Neural cell (in vitro differentiated cells): ENCODE measurements at regions not wholly inside any gene's neighbourhood (a gene's known extent, or its start where the extent isn't known, plus 50 kb on each side); places are given as distances from the start of the nearest gene placed in this dataset.

Experiments
- H2AFZ ChIP-seq: fragments of 200-600, 300-800 bp; sonication (generic), shearing (Covaris generic); 2 replicates; pipeline ENCODE4 v1.6.0; 2014; ENCODE audit warnings: low read depth, mild to moderate bottlenecking, antibody characterized with exemption, low read length, moderate library complexity
- H3F3A ChIP-seq: fragments of 200-600 bp; shearing (Covaris generic); 2 replicates; pipeline ENCODE4 v1.6.1; 2016; ENCODE audit warnings: mild to moderate bottlenecking, moderate library complexity, mixed read lengths, antibody characterized with exemption, low read length; ENCODE audit not compliant: insufficient read depth, poor library complexity, severe bottlenecking
- H3K27ac ChIP-seq: fragments of 200-600, 300-800 bp; sonication (generic), shearing (Covaris generic); 2 replicates; pipeline ENCODE4 v1.5.1; 2014; ENCODE audit warnings: mild to moderate bottlenecking, low read length, moderate library complexity
- H3K27me3 ChIP-seq: fragments of 300-800, 200-600 bp; sonication (generic), shearing (Covaris generic); 2 replicates; pipeline ENCODE4 v1.6.0; 2014; ENCODE audit warnings: mild to moderate bottlenecking, low read depth, low read length, moderate library complexity; ENCODE audit not compliant: insufficient read depth
- H3K36me3 ChIP-seq: fragments of 300-800, 200-600 bp; sonication (generic), shearing (Covaris generic); 2 replicates; pipeline ENCODE4 v1.5.1; 2014; ENCODE audit warnings: mild to moderate bottlenecking, antibody characterized with exemption, low read length, moderate library complexity; ENCODE audit not compliant: insufficient read depth
- H3K4me2 ChIP-seq: fragments of 300-800, 200-600 bp; sonication (generic), shearing (Covaris generic); 2 replicates; pipeline ENCODE4 v1.6.0; 2014; ENCODE audit warnings: mild to moderate bottlenecking, low read length
- H3K4me3 ChIP-seq: fragments of 300-800, 200-600 bp; sonication (generic), shearing (Covaris generic); 2 replicates; pipeline ENCODE4 v1.5.1; 2014; ENCODE audit warnings: mild to moderate bottlenecking, low read length, moderate library complexity
- H3K79me2 ChIP-seq: fragments of 200-600 bp; shearing (Covaris generic); replicated peaks from 2 replicates; pipeline ENCODE4 v1.6.0; 2014; ENCODE audit warnings: mild to moderate bottlenecking, low read length, moderate library complexity; ENCODE audit not compliant: insufficient read depth
- H3K9ac ChIP-seq: fragments of 300-800, 200-600 bp; sonication (generic), shearing (Covaris generic); 2 replicates; pipeline ENCODE4 v1.6.1; 2016; ENCODE audit warnings: mild to moderate bottlenecking, low read length, mixed read lengths
- H3K9me2 ChIP-seq: fragments of 200-600 bp; shearing (Covaris generic); 2 replicates; pipeline ENCODE4 v1.6.1; 2016; ENCODE audit warnings: mild to moderate bottlenecking, low read length, mixed read lengths; ENCODE audit not compliant: insufficient read depth
- H3K9me3 ChIP-seq: fragments of 200-600, 300-800 bp; sonication (generic), shearing (Covaris generic); 2 replicates; pipeline ENCODE4 v1.6.1; 2016; ENCODE audit warnings: mild to moderate bottlenecking, mixed run types, low read length, moderate library complexity, mixed read lengths
- H4K20me1 ChIP-seq: fragments of 200-600 bp; shearing (Covaris generic); 2 replicates; pipeline ENCODE4 v1.6.1; 2016; ENCODE audit warnings: mild to moderate bottlenecking, mixed run types; ENCODE audit not compliant: insufficient read depth
- EP300 ChIP-seq: fragments of 450-650 bp; conservative IDR thresholded peaks from 2 replicates; pipeline ENCODE4 v1.6.1; 2014; ENCODE audit warnings: antibody characterized with exemption, mild to moderate bottlenecking, moderate library complexity; ENCODE audit not compliant: poor library complexity, severe bottlenecking
- EZH2 ChIP-seq: fragments of 200-600, 300-800 bp; shearing (Covaris generic), sonication (generic); IDR thresholded peaks from 2 replicates; pipeline ENCODE4 v1.6.1; 2014; ENCODE audit warnings: antibody characterized with exemption, low read length, borderline replicate concordance, mild to moderate bottlenecking; ENCODE audit not compliant: insufficient read depth, poor library complexity, severe bottlenecking
- MXI1 ChIP-seq: fragments of 450-650 bp; conservative IDR thresholded peaks from 2 replicates; pipeline ENCODE4 v1.6.1; 2014; ENCODE audit warnings: antibody characterized with exemption, mild to moderate bottlenecking; ENCODE audit not compliant: poor library complexity, severe bottlenecking
- POLR2AphosphoS5 ChIP-seq: IDR thresholded peaks from 2 replicates; pipeline ENCODE4 v1.6.1; 2012
- RAD21 ChIP-seq: fragments of 450-650 bp; conservative IDR thresholded peaks from 2 replicates; pipeline ENCODE4 v1.6.1; 2014; ENCODE audit warnings: antibody characterized with exemption, mild to moderate bottlenecking, moderate library complexity
- REST ChIP-seq: IDR thresholded peaks from 2 replicates; pipeline ENCODE4 v1.6.1; 2012; ENCODE audit warnings: borderline replicate concordance
- SMC3 ChIP-seq: fragments of 450-650 bp; conservative IDR thresholded peaks from 2 replicates; pipeline ENCODE4 v1.6.1; 2014; ENCODE audit warnings: antibody characterized with exemption, mild to moderate bottlenecking, moderate library complexity; ENCODE audit not compliant: poor library complexity
- TAF1 ChIP-seq: IDR thresholded peaks from 2 replicates; pipeline ENCODE4 v1.6.1; 2012; ENCODE audit warnings: low read depth
- TF ChIP-seq, protein P1 (sequence below): fragments of 450-650 bp; IDR thresholded peaks from 2 replicates; pipeline ENCODE4 v1.5.1; 2014; ENCODE audit warnings: antibody characterized with exemption, mild to moderate bottlenecking, moderate library complexity; ENCODE audit not compliant: poor library complexity, severe bottlenecking

DNA sequence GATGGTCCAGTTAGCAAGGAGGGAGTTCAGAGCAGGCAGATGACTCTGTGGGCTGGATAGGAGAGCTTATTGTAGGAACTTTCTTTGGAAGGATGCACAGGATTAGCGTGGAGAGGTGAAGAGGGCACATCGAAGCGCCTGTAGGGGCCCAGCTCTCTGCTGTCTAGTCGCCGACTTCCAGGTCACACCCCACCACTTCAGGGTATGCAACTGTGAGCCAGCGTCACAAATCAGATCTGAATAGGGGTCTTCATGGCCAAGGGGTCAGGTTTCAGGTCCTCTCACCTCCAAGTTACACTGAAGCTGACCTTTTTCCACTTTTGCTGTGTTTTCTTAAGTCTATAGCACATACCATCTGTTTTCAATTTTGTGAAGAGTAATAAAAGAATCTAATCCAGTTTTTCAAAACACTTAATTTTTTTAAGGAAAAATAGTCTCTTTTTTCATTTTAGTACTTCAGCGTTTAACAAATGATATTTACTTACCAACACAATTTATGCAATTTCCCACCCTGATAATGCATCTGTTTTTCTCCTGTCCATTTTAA is 364.2 kb upstream of the CLINT1 start:
- TF ChIP-seq TAF1 (no peak), EZH2 (no peak), REST (no peak), EP300 (no peak), POLR2AphosphoS5 (no peak), SMC3 (no peak), RAD21 (no peak), MXI1 (no peak)
- TF ChIP-seq, protein P1, sequence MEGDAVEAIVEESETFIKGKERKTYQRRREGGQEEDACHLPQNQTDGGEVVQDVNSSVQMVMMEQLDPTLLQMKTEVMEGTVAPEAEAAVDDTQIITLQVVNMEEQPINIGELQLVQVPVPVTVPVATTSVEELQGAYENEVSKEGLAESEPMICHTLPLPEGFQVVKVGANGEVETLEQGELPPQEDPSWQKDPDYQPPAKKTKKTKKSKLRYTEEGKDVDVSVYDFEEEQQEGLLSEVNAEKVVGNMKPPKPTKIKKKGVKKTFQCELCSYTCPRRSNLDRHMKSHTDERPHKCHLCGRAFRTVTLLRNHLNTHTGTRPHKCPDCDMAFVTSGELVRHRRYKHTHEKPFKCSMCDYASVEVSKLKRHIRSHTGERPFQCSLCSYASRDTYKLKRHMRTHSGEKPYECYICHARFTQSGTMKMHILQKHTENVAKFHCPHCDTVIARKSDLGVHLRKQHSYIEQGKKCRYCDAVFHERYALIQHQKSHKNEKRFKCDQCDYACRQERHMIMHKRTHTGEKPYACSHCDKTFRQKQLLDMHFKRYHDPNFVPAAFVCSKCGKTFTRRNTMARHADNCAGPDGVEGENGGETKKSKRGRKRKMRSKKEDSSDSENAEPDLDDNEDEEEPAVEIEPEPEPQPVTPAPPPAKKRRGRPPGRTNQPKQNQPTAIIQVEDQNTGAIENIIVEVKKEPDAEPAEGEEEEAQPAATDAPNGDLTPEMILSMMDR = no peak
- no peaks in the 10 kb centered on the region for H3F3A ChIP-seq
- no peaks in the 10 kb centered on the region for H4K20me1 ChIP-seq
- H3K9me3 ChIP-seq = peaks cover under 1% of the 10 kb centered on the region
- H3K4me2 ChIP-seq = no peak overlapping the region
- H3K36me3 ChIP-seq = no peaks in the 10 kb centered on the region
- no peaks in the 10 kb centered on the region for H3K9me2 ChIP-seq
- no peak overlapping the region for H2AFZ ChIP-seq
- H3K9ac ChIP-seq = no peak overlapping the region
- H3K79me2 ChIP-seq = no peaks in the 10 kb centered on the region
- no peak overlapping the region for H3K4me3 ChIP-seq
- H3K27me3 ChIP-seq = no peaks in the 10 kb centered on the region
- H3K27ac ChIP-seq = no peak overlapping the region

GRCh38 chr5:158212917-158213316 is 354.0 kb upstream of the CLINT1 start:
- Histone ChIP-seq H3K4me3 (no peak overlapping the region), H3K9me2 (no peaks in the 10 kb centered on the region), H3K79me2 (no peaks in the 10 kb centered on the region), H3K9ac (no peak overlapping the region), H3F3A (no peaks in the 10 kb centered on the region), H3K36me3 (no peaks in the 10 kb centered on the region), H3K27me3 (no peaks in the 10 kb centered on the region), H3K4me2 (no peak overlapping the region), H2AFZ (no peak overlapping the region), H3K27ac (no peak overlapping the region), H3K9me3 (no peaks in the 10 kb centered on the region), H4K20me1 (no peaks in the 10 kb centered on the region)
- no peak for TF ChIP-seq MXI1
- no peak for TF ChIP-seq RAD21
- TF ChIP-seq SMC3 = no peak
- TF ChIP-seq POLR2AphosphoS5 = no peak
- TF ChIP-seq EZH2 = no peak
- no peak for TF ChIP-seq EP300
- TF ChIP-seq REST = no peak
- TF ChIP-seq TAF1 = no peak
